Loucy (cell line): ENCODE measurements at regions not wholly inside any gene's neighbourhood (a gene's known extent, or its start where the extent isn't known, plus 50 kb on each side); places are given as distances from the start of the nearest gene placed in this dataset.

Source experiments
- H2AFZ ChIP-seq: fragments of 200-600 bp; sonication (generic); 2 replicates; pipeline ENCODE4 v1.6.0; 2016; ENCODE audit warnings: antibody characterized with exemption, mild to moderate bottlenecking, low read length, moderate library complexity
- H3F3A ChIP-seq: fragments of 200-600 bp; 2 replicates; pipeline ENCODE4 v1.6.0; 2016; ENCODE audit warnings: antibody characterized with exemption, low read depth, mild to moderate bottlenecking
- H3K27me3 ChIP-seq: fragments of 200-600 bp; sonication (generic); 2 replicates; pipeline ENCODE4 v1.6.1; 2014; ENCODE audit warnings: low read length, mild to moderate bottlenecking; ENCODE audit not compliant: insufficient read depth, poor library complexity, severe bottlenecking
- H3K36me3 ChIP-seq: fragments of 200-600 bp; sonication (generic); 2 replicates; pipeline ENCODE4 v1.6.1; 2016; ENCODE audit warnings: low read length; ENCODE audit not compliant: insufficient read depth
- H3K4me1 ChIP-seq: fragments of 200-600 bp; sonication (generic); 2 replicates; pipeline ENCODE4 v1.5.1; 2014; ENCODE audit warnings: low read length, mild to moderate bottlenecking; ENCODE audit not compliant: insufficient read depth, poor library complexity, severe bottlenecking
- H3K4me2 ChIP-seq: fragments of 200-600 bp; sonication (generic); 2 replicates; pipeline ENCODE4 v1.6.0; 2014; ENCODE audit warnings: antibody characterized with exemption, low read length, low read depth, mild to moderate bottlenecking; ENCODE audit not compliant: poor library complexity, severe bottlenecking
- H3K4me3 ChIP-seq: fragments of 200-600 bp; sonication (generic); 2 replicates; pipeline ENCODE4 v1.5.1; 2014; ENCODE audit warnings: low read length, mild to moderate bottlenecking, mixed read lengths; ENCODE audit not compliant: poor library complexity, severe bottlenecking
- H3K79me2 ChIP-seq: fragments of 200-600 bp; sonication (generic); 2 replicates; pipeline ENCODE4 v1.6.1; 2014; ENCODE audit warnings: low read length; ENCODE audit not compliant: insufficient read depth
- H3K9ac ChIP-seq: fragments of 200-600 bp; sonication (generic); 2 replicates; pipeline ENCODE4 v1.6.0; 2014; ENCODE audit warnings: mild to moderate bottlenecking, low read depth, low read length, moderate library complexity; ENCODE audit not compliant: poor library complexity, severe bottlenecking
- H3K9me2 ChIP-seq: fragments of 200-600 bp; sonication (generic); replicated peaks from 2 replicates; pipeline ENCODE4 v1.6.1; 2016; ENCODE audit warnings: low read depth, low read length, mixed read lengths
- H3K9me3 ChIP-seq: fragments of 200-600 bp; sonication (generic); 2 replicates; pipeline ENCODE4 v1.6.1; 2014; ENCODE audit warnings: mild to moderate bottlenecking, antibody characterized with exemption, low read length, low read depth; ENCODE audit not compliant: insufficient read depth
- H4K20me1 ChIP-seq: fragments of 200-600 bp; sonication (generic); 2 replicates; pipeline ENCODE4 v1.6.0; 2014; ENCODE audit warnings: antibody characterized with exemption, low read length, mild to moderate bottlenecking; ENCODE audit not compliant: insufficient read depth, poor library complexity, severe bottlenecking
- CTCF ChIP-seq: fragments of 200-600 bp; sonication (generic); conservative IDR thresholded peaks from 2 replicates; pipeline ENCODE4 v1.5.1; 2014; ENCODE audit warnings: mild to moderate bottlenecking, antibody characterized with exemption, low read length
- EZH2phosphoT487 ChIP-seq: fragments of 200-600 bp; IDR thresholded peaks from 2 replicates; pipeline ENCODE4 v1.6.1; 2018; ENCODE audit warnings: antibody characterized with exemption, mild to moderate bottlenecking, moderate library complexity, borderline replicate concordance

- Histone ChIP-seq H3K9me3 (no peaks in the 10 kb centered on the region), H2AFZ (no peak overlapping the region), H3K79me2 (no peaks in the 10 kb centered on the region), H3F3A (no peaks in the 10 kb centered on the region), H3K4me3 (no peak overlapping the region), H3K27me3 (no peaks in the 10 kb centered on the region), H3K4me1 (no peaks in the 10 kb centered on the region), H3K4me2 (no peak overlapping the region), H3K36me3 (no peaks in the 10 kb centered on the region), H4K20me1 (no peaks in the 10 kb centered on the region), H3K9me2 (no peaks in the 10 kb centered on the region), H3K9ac (no peak overlapping the region)
- TF ChIP-seq EZH2phosphoT487, result no peak
- TF ChIP-seq CTCF, result no peak
These were observed 536.0 kb downstream of the BTBD3 start for GRCh38 chr20:12453711-12454110.

- Histone ChIP-seq H3K79me2 (no peaks in the 10 kb centered on the region), H3K9me3 (no peaks in the 10 kb centered on the region), H4K20me1 (no peaks in the 10 kb centered on the region), H3K4me3 (no peak overlapping the region), H3K36me3 (no peaks in the 10 kb centered on the region), H2AFZ (no peak overlapping the region), H3K27me3 (no peaks in the 10 kb centered on the region), H3K9me2 (no peaks in the 10 kb centered on the region), H3K9ac (no peak overlapping the region), H3F3A (no peaks in the 10 kb centered on the region), H3K4me2 (no peak overlapping the region), H3K4me1 (no peaks in the 10 kb centered on the region)
- TF ChIP-seq EZH2phosphoT487, result no peak
- no peak for TF ChIP-seq CTCF
These were observed 537.5 kb downstream of the BTBD3 start for GRCh38 chr20:12455148-12455547.

GRCh38 chr20:12458241-12458640 lies 540.5 kb downstream of the BTBD3 start:
- TF ChIP-seq CTCF (no peak), EZH2phosphoT487 (no peak)
- Histone ChIP-seq H3K9me2 (no peaks in the 10 kb centered on the region), H3K36me3 (no peaks in the 10 kb centered on the region), H4K20me1 (no peaks in the 10 kb centered on the region), H3K4me1 (no peaks in the 10 kb centered on the region), H3K4me3 (no peak overlapping the region), H3K4me2 (no peak overlapping the region), H3F3A (no peaks in the 10 kb centered on the region), H3K79me2 (no peaks in the 10 kb centered on the region), H3K9ac (no peak overlapping the region), H3K27me3 (no peaks in the 10 kb centered on the region), H2AFZ (no peak overlapping the region), H3K9me3 (no peaks in the 10 kb centered on the region)
